Panc1 (cell line): ENCODE measurements at regions not wholly inside any gene's neighbourhood (a gene's known extent, or its start where the extent isn't known, plus 50 kb on each side); places are given as distances from the start of the nearest gene placed in this dataset.

Experiments used
- ATAC-seq: fragments of 200-7000 bp; cut with Tn5 transposase; 2 replicates; pipeline ENCODE4 v1.9.1; 2020; ENCODE audit warnings: mild to moderate bottlenecking, moderate library complexity
- BruUV-seq: library from RNA; stranded (reverse); fragments of 400-500 nt; replicated peaks from 2 replicates; lab custom pipeline; 2021; lab: Mats Ljungman, UMichigan
- CTCF ChIA-PET: fragments of 300-600 bp; sonication (Branson Sonifier 250); formaldehyde crosslinking; loops from one replicate; lab custom pipeline; 2022; ENCODE audit warnings: antibody characterized with exemption; lab: Charles Lee
- POLR2A ChIA-PET: fragments of 300-600 bp; sonication (Branson Sonifier 250); formaldehyde crosslinking; loops from one replicate; lab custom pipeline; 2022; ENCODE audit warnings: antibody characterized with exemption; lab: Charles Lee
- DNase-seq: peaks from one replicate; pipeline ENCODE4 v3.0.0-alpha.2; 2010; ENCODE audit warnings: low read depth, low spot score
- H3K27ac ChIP-seq: 2 replicates; pipeline ENCODE4 v1.5.1; 2011; ENCODE audit warnings: mild to moderate bottlenecking, low read length, inconsistent platforms
- H3K27me3 ChIP-seq: fragments of 200-500 bp; sonication (Bioruptor generic); 2 replicates; pipeline ENCODE4 v1.6.0; 2014; ENCODE audit warnings: low read length, inconsistent platforms; ENCODE audit not compliant: control insufficient read depth, insufficient read depth
- H3K36me3 ChIP-seq: fragments of 200-500 bp; sonication (Bioruptor generic); 2 replicates; pipeline ENCODE4 v1.5.1; 2014; ENCODE audit warnings: inconsistent platforms, mild to moderate bottlenecking, low read length, moderate library complexity; ENCODE audit not compliant: control insufficient read depth, insufficient read depth
- H3K4me1 ChIP-seq: 2 replicates; pipeline ENCODE4 v1.5.1; 2011; ENCODE audit warnings: inconsistent platforms, mild to moderate bottlenecking, low read length, moderate library complexity; ENCODE audit not compliant: control insufficient read depth, insufficient read depth
- H3K4me3 ChIP-seq, 2 experiments: 2 replicates each; pipeline ENCODE4 v1.5.1; 2011 to 2012; ENCODE audit warnings: low read depth in 2 of 2, low read length in 2 of 2, mild to moderate bottlenecking in 2 of 2, inconsistent platforms in 1 of 2, moderate library complexity in 1 of 2
- H3K9me3 ChIP-seq: fragments of 200-500 bp; sonication (Bioruptor generic); 2 replicates; pipeline ENCODE4 v1.5.1; 2014; ENCODE audit warnings: low read depth, mild to moderate bottlenecking, inconsistent platforms, low read length, moderate library complexity; ENCODE audit not compliant: control insufficient read depth, insufficient read depth
- CTCF ChIP-seq: fragments of 450-650 bp; IDR thresholded peaks from 2 replicates; pipeline ENCODE4 v1.5.1; 2017; ENCODE audit warnings: mild to moderate bottlenecking
- POLR2AphosphoS5 ChIP-seq: IDR thresholded peaks from 2 replicates; pipeline ENCODE4 v1.6.1; 2012; ENCODE audit warnings: mild to moderate bottlenecking, low read depth, low read length, moderate library complexity
- REST ChIP-seq, 2 experiments: IDR thresholded peaks; 2 replicates each; pipeline ENCODE4 v1.6.1; 2011 to 2012; ENCODE audit warnings: low read depth in 2 of 2, control low read depth in 1 of 2, low read length in 1 of 2, mild to moderate bottlenecking in 1 of 2, moderate library complexity in 1 of 2; ENCODE audit not compliant: insufficient read depth in 1 of 2
- SIN3A ChIP-seq: IDR thresholded peaks from 2 replicates; pipeline ENCODE4 v1.6.1; 2012; ENCODE audit warnings: low read depth, mild to moderate bottlenecking, low read length, moderate library complexity, borderline replicate concordance; ENCODE audit not compliant: insufficient read depth
- TCF7L2 ChIP-seq: IDR thresholded peaks from 2 replicates; pipeline ENCODE4 v1.6.1; 2011; ENCODE audit warnings: mild to moderate bottlenecking, low read depth, low read length, inconsistent platforms
- in situ Hi-C: cut with HindIII; loops from 2 replicates; pipeline ENCODE4 v1.10.0; 2016; ENCODE audit warnings: low sequenced_read_pairs, low pct_unique_long_range_greater_than_20kb
- intact Hi-C: fragments of 100-400 bp; cut with micrococcal nuclease; formaldehyde crosslinking; loops from one replicate; pipeline ENCODE4 v1.10.0; 2022; ENCODE audit not compliant: unreplicated experiment

- Histone ChIP-seq H3K9me3 (no peaks in the 10 kb centered on the region), H3K27ac (no peak overlapping the region), H3K4me1 (no peaks in the 10 kb centered on the region), H3K36me3 (no peaks in the 10 kb centered on the region), H3K4me3 (no peak overlapping the region), H3K27me3 (no peaks in the 10 kb centered on the region)
- CTCF ChIA-PET, result no interaction called here
- no peak for ATAC-seq
- in situ Hi-C loops (no loop called here), intact Hi-C loops (no loop called here)
- no TSS peak for BruUV-seq
- POLR2A ChIA-PET, result no interaction called here
- DNase-seq, result no peak
- TF ChIP-seq POLR2AphosphoS5 (no peak), REST (IDR thresholded peaks at IDR 0.05; ENCODE audit: insufficient read depth in 1 of 2, low read depth in 2 of 2, low read length in 1 of 2) (no peak), CTCF (no peak), SIN3A (no peak), TCF7L2 (no peak)
Measured at GRCh38 chr4:179552131-179552530, 2109.9 kb upstream of the AGA start.

GRCh38 chr4:179563741-179564140, 2121.5 kb upstream of the AGA start:
- no peaks in the 10 kb centered on the region for H3K27me3 ChIP-seq
- intact Hi-C loops (no loop called here), in situ Hi-C loops (no loop called here)
- TF ChIP-seq CTCF, result no peak
- no peak overlapping the region for H3K27ac ChIP-seq
- ATAC-seq, result no peak
- H3K4me3 ChIP-seq, result no peak overlapping the region
- ChIA-PET POLR2A (no interaction called here), CTCF (no interaction called here)
- H3K4me1 ChIP-seq, result no peaks in the 10 kb centered on the region
- no TSS peak for BruUV-seq
- no peaks in the 10 kb centered on the region for H3K36me3 ChIP-seq
- no peak for DNase-seq
- no peaks in the 10 kb centered on the region for H3K9me3 ChIP-seq

- in situ Hi-C loops (no loop called here), intact Hi-C loops (no loop called here)
- H3K27me3 ChIP-seq, result no peaks in the 10 kb centered on the region
- H3K36me3 ChIP-seq, result no peaks in the 10 kb centered on the region
- DNase-seq (no peak), ATAC-seq (no peak)
- ChIA-PET POLR2A (no interaction called here), CTCF (no interaction called here)
- no peak overlapping the region for H3K27ac ChIP-seq
- no peaks in the 10 kb centered on the region for H3K9me3 ChIP-seq
- TF ChIP-seq SIN3A, result no peak
- no peak for TF ChIP-seq POLR2AphosphoS5
- no peak for TF ChIP-seq REST (IDR thresholded peaks at IDR 0.05; ENCODE audit: insufficient read depth in 1 of 2, low read depth in 2 of 2, low read length in 1 of 2)
- no peak for TF ChIP-seq TCF7L2
- TF ChIP-seq CTCF, result no peak
- no TSS peak for BruUV-seq
- H3K4me3 ChIP-seq, result no peak overlapping the region
- no peaks in the 10 kb centered on the region for H3K4me1 ChIP-seq
Measured at GRCh38 chr4:179569549-179569948, 2127.3 kb upstream of the AGA start.
